H1 (cell line): ENCODE measurements at regions not wholly inside any gene's neighbourhood (a gene's known extent, or its start where the extent isn't known, plus 50 kb on each side); places are given as distances from the start of the nearest gene placed in this dataset.

Source experiments
- SIN3A ChIP-seq, 2 experiments: IDR thresholded peaks in 1 of 2; conservative IDR thresholded peaks in 1 of 2; 2 replicates each; pipeline ENCODE4 v1.6.1; 2011 to 2012; ENCODE audit warnings: low read length in 2 of 2, improper control_type of control experiment in 1 of 2, low read depth in 1 of 2, mild to moderate bottlenecking in 1 of 2
- TF ChIP-seq, protein P1 (sequence below): IDR thresholded peaks from 2 replicates; pipeline ENCODE4 v1.6.1; 2012; ENCODE audit warnings: inconsistent platforms

DNA sequence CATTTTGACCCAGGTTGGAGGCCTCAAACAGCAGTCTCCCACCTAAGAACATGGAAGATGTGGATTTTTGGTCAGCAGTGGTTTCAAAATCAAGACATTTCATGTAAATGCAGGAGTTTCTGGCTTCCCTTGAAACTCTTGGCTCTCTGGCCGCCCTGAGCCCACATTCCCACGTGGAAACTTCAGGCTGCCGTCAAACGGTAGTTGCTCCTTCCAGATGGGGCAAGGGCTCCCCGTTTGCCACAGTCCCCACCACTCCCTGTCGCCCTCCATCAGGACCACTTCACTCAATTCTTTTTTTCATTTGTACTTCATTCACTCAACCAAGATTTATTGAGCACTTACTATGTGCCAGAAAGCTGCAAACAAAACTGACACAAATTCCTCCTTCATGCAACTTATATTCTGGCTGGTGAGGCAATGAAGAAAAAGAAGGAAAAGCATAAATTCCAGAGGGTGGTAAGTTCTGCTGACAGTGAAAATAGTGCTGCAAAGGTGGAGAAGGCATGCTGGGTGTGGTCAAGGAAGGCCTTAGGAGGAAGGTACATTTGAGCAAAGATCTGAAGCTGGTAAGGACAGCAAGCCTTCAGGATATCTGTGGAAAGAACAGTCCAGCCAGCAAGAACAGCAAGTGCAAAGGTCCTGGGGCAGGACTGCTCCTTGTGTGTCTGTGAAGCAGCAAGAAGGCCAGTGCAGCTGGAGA is 62.9 kb upstream of the PTPN1 start:
- TF ChIP-seq SIN3A (conservative IDR thresholded peaks at IDR 0.05 in 1 of 2, IDR thresholded peaks at IDR 0.05 in 1 of 2; ENCODE audit: low read depth in 1 of 2, low read length in 2 of 2), result no peak
- TF ChIP-seq, protein P1, sequence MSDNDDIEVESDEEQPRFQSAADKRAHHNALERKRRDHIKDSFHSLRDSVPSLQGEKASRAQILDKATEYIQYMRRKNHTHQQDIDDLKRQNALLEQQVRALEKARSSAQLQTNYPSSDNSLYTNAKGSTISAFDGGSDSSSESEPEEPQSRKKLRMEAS, result no peak
